Non-pigmented ciliary epithelial cell (primary cell): ENCODE measurements at regions not wholly inside any gene's neighbourhood (a gene's known extent, or its start where the extent isn't known, plus 50 kb on each side); places are given as distances from the start of the nearest gene placed in this dataset.

Experiments
- DNase-seq: peaks from one replicate; pipeline ENCODE4 v3.0.0-alpha.2; 2010; ENCODE audit warnings: low read depth

DNA sequence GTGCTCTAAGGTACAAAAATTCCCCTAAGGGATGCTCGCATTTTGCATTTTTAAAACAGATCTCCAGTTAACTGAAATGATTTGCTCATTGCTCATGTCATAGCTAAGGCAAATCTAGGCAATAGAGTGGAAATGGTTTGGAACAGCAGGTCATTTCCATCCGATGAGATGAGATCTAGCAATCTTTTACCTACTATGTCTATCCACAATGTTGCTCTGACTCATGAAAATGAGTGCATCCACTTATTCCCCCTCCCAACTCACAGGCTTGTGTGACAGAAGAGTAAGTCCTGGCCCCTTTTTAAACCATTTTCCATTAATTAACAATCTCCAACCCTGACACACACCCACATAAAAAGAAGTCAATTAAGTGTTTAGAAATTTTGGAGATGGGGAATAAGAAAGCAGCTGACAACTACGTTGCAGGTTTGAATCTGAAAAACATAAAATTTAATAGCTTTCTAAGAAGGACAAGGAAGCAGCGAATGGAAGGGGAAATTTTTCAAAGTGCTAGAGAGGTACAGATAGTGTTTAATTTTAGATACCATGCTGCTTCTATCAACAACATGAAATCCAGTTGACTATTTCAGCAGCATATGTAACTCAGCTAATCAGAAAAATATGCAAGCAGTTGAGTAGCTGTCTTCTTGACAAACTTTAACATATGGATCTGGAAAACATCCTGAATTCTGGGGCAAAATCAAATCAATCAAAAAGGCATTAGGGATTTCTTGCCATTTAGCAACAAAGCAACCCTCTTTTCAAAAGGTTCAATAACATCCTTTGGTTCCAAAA, 112.0 kb downstream of the TMCO5A start:
- DNase-seq: no peak

DNA sequence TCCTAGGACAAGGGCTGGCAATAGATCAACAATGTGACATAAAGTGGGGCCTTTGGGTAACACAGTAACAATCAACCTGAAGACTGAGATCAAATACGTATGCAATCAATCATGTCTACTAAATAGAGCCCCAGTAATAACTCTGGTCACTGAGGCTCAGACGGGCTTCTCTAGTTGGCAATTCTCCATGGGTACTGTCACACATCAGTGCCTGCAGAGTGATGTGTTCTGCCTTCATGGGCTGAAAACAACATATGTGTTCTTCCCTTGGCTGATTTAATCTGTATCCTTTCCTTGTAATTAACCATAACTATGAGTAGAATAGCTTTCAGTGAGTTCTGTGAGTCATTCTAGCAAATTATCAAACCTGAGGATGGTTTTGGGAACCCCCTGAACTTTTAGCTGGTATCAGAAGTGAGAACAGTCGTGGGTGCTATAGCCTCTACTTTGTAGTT, 113.6 kb downstream of the TMCO5A start:
- DNase-seq: no peak

DNA sequence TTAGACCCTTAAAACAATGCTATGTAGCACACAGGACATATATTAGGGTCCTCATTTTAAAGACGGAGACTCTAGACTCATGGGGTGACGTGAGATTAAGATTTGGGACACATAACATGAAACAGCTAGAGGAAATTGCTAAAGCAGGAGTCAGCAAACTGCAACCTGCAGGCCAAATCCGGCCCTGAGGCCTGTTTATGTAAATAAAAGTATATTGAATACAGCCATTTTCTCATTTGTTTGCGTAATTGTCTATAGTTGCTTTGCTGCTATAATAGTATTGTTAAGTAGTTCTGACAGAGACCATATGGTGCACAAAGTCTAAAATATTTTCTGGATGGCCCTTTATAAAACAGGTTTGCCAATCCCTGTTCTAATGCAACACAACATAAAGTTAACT, 115.5 kb downstream of the TMCO5A start:
- no peak for DNase-seq

DNA sequence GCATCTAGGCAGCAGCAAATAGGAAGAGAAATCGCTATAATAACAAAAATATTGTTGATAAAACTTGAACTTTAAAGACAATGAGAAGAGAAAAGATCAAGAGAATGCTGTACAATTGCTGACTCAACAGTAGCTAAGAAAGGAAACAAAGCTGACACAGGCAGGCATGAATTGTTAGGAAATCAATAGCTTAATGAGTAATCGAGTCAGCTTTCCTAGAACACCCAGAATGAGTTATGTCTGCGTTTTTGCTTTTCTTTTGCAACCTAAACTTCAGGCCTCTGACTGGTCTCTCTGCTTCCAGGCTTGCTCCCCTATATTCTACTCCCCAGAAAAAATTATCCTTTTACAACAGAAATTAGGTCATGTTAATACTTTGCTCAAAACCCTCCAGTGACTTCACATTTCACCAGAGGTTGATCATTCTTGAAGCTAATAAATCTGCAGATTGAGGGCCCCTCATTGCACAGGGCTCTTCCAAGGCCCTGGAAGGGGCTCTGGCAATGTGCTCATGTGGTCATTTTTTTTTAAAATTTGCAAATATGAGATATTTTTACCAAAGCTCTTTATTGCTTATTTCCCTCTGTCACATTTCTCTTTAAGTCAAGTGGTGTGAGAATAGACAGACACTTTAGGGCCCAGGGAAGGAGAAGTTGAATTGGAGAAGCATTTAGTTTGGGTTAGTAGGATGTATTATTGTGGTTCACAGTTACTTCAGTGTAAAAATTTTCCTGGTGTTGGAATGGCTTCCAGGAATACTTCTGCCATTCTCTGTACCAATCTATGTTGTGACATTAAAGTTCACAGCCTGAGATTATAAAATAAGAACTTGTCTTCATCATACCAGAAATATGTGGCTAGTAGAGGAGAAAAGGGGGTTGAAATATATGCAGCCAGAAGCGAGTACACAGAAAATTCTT, 116.3 kb downstream of the TMCO5A start:
- DNase-seq: peak; percentile 65

DNA sequence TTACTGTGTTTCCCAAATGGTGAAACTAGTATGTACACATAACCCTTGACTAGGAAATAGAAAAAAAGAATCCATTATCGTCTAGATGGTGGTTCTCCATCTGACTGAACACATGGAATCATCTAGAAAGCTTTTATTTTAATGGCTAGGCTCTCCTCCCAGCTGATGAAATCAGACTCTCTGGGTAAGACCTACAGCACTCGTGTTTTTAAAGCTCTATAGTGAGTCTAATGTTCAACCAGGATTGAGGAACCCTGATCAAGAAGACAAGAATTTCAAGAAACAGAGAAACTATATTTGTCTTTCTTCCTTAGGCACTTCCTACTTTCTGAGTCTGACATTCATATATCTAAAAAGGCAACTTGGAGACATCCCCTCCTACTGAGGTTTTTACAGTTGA, 118.8 kb downstream of the TMCO5A start:
- DNase-seq: no peak

DNA sequence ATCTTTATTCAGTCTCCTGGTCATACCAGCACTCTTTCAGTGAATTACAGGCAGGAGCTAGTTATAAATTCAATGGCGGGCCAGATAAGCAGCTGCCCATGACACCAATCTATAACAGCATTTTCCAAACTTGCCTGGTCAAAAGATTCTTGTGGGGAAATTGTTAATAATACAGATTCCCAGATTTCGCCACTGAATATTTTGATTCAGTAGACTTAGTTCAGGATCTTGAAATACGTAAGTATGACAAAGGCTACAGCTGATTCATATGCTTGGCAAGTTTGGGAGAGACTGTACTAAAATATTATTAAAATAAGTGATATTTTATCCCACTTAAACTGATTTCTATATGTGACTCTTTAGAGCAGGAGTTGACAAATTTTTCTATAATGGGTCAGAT, 119.3 kb downstream of the TMCO5A start:
- no peak for DNase-seq

DNA sequence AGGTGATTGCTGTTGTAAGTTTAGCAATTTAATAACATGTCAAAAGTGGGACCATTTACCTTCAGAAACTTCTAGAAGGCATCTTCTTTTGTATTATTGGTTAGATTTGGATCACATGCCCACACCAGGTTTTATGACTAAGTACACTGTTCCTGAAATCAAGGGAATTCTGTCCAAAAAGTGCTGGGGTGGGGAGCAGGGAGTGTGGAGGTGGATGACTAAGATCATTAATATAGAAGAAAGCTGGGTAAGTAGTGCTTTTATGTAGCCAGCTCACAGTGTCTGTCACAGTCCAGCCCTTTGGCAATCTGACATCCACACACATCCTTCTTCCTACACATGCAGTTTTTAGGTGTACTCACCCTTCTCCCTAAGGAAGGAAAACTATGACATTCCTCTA, 120.0 kb downstream of the TMCO5A start:
- DNase-seq: no peak

DNA sequence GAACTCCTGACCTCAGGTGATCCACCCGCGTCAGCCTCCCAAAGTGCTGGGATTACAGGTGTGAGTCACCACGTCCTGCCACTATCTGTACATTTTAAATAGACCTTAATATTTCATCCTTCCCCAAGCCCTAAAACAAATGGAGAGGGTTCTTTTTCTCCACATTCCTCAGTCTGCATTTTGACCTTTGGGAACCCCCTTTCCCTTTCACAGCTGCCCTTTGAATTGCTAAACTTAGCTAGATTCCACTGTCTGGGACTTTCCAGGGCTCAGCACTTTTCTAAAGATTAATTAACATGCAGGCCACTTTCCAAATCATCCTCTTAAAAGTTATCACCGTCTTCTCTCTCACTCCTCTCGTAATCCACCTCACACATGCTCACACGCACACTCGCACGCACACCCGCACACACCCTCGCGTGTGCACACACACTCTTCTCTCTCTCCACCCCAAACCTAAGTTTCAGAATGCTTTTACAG, 124.2 kb downstream of the TMCO5A start:
- no peak for DNase-seq

DNA sequence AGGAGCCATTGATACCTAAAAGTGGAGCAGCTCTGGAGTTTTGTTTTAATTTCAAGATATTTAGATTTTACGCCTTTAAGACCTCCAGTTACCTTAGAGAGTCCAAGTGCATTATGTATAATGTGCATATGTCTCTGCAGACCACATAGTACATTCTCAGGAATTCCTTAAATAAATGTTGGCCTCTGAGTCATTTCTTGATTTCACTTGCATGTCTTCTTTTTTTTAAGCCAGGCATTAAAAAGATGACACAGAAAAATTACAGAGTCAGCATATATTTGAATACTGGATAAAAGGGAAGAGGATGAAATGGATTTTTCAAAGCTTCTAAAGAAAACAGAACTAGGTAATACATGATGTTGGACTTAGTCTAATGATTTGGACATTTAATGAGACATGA, 125.2 kb downstream of the TMCO5A start:
- DNase-seq: no peak

DNA sequence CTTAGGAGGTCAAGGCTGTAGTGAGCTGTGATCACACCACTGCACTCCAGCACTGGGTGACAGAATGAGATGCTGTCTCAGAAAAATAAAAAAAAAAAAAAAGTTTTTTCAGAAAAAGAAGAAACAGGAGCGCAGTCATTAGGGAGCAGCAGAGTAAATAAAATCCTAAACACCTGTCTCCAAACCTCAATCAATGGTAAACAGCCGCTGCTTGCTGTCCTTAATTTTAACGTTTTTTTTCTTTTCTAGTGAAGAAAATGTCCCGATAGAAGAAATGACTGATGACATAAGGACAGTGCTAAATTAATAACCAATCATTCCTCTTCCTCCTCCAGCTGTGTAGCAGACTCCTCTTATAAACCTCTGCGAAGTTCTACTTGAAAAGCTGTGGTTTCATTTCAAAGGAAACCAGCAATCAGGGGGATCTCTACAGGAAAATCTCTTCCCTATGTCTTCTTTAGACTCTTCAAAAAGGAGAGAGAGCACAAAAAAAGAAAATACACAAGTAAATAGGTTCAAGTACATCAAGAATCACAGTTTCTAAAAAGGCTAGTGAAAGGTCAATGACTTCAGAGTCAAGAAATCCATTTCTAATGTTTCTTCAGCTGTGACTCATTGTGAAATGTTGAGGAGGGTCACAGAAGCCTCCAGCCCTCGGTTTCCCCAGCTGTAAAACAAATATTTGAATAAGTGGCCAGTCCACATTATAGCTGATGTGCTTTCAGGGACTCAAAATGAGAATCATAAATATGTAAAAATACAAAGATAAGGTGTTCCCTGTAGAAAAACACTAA, 127.6 kb downstream of the TMCO5A start:
- no peak for DNase-seq

DNA sequence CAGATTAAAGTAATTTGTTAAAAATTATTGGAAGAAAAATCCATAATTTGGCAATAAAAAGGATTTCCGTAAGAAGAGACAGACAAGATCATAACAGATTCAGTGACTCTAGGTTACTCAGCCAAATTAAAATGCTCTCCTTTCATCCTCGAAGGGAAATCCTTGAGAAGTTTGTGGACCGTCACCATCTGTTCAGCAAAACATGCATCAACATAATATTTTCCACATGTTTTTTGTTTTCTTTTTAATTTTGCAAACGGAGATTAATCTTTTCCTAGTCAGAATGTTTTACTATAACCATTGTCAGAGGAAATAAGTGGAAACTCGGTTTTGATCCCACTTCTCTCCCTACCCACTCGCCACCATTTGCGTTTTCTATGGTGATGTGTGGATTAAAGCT, 128.3 kb downstream of the TMCO5A start:
- no peak for DNase-seq

DNA sequence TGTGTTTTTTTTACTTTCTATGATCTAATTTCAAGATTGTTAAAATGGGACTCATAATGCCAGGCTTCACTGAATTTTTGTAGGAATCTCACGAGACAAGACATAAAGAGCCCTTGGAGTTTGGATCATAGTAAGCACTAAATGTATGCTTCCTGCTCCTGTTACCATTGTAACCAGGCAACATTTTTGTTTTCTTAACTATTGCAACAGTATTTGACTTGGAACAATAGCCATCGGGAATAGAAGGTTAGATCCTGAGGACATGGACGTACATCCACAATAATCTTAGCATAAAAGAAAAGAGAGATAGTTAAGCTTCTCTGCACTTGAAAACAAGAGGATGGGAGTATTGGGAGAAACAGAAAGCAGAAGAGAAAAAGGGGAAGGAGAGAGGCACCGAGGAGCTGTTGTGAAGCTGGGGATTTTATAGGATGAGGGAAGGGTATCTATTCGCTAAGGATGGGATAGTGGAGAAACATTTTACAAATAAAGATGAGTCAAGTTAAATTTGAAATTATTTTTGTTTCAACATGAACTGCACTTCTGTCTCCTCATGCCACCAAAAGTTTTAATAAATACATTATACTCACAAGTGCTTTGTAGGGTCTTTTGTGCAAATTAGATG, 131.4 kb downstream of the TMCO5A start:
- no peak for DNase-seq

DNA sequence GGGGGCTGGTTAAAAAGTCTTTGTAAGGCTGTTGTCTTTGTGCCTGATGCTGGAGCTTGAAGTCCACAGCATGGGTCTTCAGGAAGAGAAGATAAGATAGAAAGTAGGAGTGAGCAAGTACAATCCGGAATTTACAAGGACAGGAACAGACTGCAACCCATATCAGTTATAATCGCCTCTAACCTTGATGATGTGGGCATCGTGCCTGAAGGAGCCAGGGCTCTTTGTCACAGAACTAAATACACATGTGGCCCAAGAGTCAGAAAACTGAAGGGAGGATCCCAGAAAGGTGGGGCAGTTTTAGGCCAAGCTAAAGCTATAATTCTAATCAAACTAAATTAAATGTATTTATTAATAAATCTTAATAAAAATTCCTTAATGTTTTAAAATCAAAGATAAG, 132.2 kb downstream of the TMCO5A start:
- DNase-seq: no peak

DNA sequence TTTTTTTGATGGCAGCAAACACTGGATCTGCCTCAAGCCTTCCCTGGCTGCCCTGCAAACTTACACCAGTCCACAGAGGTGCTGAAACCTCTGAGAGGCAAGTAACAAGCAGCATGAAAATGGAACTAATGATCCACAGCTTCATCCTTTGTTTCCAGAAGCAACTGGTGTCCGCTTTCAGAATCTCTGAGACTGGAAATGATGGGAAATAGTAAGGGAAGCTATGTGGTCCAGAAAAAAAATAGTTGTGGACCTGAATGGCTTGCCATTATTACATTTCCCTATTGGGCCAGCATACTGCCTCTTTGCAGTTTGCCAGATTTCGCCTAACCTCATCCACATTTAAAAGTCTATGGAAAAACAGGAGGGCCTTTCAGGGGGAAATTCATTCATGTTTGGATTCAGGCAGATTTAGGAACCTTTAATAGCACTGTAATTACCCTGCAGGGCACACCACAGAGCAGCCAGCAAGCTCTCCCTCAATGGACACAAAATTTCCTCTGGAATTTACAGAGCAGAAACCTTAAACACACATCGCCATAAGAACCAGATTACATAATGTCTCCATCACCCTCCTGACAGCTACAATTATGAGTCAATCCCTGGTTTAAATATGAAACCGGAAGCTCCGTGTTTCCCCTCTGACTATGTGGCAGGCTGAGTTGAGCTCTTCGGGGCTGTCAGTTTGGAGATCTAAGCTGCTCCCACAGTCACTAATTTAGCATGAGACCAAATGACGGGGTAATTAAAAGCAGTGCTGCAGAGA, 134.4 kb downstream of the TMCO5A start:
- DNase-seq: no peak

DNA sequence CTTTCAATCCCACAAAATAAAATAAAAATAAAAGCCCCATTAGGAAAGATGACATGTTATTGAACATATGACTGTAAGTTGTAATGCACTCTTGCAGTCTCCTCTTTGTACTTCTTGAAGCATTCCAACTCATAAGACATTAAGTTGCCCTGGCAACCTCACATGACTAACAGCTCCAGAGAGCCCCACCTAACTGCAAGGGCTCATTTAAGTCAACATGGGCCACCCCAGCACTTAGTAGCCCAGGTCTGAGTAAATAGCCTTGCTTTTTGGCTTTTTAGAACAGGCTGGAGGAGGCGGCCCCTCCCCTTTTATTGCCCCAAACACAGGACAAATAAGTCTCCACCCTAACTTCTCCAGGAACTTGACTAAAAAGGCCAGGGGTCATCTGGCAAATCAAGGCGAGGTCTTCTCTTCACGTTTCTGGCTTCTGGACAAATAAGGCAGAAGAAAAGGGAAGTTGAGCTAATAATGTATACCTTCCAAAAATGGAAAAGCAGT, 135.1 kb downstream of the TMCO5A start:
- DNase-seq: no peak

DNA sequence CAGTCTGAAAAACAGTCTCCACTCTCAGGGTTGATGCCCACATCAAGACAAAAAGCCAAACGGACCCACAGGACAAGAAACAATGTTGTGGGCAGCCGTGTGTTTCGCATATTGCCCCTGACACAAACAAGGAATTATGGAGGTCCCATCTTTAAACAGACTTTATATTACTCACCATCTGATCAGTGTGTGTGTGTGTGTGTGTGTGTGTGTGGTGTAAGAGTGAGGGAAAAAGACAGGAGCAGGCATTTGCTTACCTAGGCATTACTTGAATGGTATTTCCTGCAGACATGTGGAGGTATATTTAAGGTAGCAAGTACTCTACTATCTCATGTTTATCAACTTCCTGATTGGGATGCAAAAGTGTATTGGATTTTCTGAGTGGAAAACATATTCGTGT, 136.3 kb downstream of the TMCO5A start:
- DNase-seq: no peak

DNA sequence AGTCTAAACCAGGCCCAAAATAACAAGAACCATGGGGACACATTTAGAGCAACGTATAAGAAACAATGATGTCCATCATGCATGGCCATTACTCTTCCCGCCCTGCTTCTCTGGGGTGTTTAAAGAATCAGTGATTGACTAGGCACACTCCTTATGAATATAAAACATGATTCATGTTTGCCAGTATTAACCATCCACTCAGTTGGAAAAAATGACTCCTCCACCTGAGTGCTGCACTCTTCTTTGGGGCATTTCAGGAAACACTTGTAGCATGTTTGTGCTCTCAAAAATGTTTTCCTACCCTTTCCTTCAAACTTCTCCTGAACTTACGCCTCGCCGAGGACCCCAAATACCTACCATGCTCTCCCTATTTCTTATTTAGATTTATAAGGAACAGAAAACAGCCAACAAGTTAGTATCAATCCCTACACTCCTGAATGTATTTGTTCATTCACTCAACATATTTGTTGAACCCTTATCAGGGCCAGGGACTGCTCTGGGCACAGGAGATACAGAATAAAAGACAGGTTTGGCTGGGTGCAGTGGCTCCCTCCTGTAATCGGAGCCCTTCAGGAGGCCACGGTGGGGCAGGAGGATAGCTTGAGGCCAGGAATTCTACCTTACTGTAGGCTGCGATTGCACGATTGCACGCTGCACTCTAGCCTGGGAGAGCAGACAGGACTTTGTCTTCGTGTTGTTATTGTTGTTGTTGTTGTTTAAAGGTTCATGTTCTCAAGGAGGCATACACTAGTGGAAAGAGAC, 137.0 kb downstream of the TMCO5A start:
- no peak for DNase-seq

DNA sequence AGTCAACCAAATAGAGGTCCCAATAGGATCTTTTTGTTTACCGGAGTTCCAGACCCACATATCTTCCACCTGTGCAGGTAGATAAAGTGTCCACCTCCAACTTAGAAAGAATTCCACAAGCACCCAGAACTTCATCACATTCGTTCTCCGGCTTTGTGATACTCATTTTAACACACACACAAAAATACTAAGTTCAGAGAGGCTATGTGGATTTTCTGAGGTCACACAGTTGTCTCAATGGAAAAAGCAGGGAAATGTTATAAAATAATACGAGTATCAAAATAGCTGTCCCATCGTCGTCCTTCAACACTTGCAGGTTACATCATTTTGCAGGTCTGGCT, 137.5 kb downstream of the TMCO5A start:
- DNase-seq: no peak

DNA sequence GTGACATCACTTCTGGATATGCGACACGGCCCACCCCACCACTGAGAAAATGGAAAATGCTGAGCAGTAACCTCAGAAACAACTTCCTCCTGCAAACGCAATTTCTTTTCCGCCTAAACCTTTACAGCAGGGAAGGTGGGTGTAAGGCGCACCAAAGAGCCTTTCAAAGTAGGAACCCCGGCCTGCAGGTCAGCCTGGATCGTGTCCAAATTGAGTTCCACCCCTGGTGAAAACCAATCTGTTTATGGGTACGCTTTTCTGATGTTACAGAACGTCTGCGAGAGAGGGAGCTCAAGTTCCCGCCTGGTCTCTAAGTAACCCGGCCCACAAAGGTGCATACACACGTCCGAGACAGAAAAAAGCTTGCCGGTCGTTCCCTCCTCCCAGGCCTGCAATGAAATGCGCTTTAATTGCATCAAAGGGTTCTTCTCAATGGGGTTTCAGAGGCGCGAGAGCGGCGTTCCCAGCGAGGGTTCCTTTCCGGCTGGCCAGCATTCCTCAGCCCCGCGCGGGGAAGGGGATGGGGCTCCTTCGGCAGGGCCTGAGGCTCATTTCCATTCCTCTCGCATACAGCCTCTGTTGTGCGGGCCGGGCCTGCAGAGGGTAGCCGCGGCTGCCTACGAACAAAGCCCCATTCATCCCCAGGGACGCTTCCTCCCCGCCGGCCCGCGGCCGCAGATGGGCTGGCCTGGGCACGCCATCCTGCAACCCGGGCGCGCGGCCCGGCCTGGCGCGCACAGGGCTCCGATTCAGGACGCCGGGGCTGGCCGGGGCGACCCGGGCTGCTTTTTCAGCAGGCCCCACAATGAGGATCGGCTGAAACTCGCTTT, 138.1 kb downstream of the TMCO5A start:
- DNase-seq: no peak
